ENCODE measurements at regions not wholly inside any gene's neighbourhood (a gene's known extent, or its start where the extent isn't known, plus 50 kb on each side); places are given as distances from the start of the nearest gene placed in this dataset.

DNA sequence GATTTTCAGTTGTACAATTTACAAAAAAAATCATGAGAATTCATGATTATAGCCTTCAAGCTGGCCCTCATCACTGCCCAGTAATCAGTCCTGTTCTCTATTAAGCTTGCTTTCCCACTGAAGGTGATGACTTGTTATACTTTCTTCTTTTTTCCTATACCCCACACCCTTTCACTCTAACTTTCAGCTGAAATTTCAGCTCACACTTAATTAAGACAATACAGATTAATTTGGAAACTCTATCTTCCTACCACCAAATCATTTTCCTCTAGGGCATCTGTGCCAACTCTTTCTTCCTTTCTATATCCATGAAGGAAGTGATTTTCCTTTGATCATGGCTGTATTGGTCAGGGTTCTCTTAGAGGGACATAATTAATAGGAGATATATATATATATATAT, 449.9 kb downstream of the CD109 start:
- no peak for DNase-seq

DNA sequence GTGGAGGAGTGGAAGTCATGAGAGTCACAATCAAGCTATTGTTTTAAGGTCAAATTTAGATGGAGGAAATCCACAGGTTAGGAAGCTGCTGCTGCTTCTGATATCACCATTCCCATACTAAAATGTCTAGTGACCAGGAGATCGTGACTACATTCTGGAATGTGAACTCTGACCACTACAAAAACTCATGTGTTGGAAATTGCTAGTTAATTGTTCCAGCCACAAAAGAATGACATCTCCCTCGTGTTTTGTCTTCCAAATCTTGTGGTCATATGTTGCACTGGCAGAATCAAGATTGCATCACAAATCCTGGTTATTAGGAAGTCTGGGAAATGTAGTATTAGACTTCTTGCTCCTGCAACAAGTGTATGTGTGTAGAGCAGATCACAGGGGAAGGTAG, 441.9 kb downstream of the CD109 start:
- no peak for DNase-seq

DNA sequence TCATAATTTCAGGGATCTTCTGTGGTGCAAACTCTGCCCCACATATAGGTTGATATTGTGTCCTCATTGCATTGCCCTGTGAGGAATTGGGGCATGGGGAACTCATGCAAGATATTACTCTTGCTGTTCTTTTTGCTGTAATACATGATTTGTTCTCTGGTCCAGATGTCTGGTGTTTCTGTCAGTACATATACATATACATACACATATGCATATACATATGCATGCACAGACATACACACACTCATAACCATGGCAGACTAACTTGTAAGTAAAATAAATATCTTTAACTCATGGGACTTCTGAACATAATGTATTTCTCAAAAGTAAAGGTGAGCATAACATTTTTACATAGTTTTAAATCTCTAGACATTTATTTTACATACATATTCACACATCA, 438.3 kb downstream of the CD109 start:
- DNase-seq, result no peak

DNA sequence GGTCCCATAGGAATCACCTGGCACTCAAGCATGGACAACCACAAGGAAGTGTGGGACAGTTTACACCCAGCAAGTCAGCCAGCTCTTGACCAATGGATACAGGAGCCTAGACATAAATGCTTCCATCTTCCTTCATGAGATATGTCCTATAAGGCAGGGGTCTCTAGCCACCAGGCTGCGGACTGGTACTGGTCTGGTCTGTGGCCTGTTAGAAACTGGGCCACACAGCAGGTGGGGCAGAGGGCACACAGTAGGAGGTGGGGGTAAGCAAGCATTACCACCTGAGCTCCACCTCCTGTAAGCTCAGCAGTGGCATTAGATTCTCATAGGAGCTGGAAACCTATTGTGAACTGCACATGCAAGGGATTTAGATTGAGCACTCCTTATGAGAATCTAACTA, 437.1 kb downstream of the CD109 start:
- no peak for DNase-seq

DNA sequence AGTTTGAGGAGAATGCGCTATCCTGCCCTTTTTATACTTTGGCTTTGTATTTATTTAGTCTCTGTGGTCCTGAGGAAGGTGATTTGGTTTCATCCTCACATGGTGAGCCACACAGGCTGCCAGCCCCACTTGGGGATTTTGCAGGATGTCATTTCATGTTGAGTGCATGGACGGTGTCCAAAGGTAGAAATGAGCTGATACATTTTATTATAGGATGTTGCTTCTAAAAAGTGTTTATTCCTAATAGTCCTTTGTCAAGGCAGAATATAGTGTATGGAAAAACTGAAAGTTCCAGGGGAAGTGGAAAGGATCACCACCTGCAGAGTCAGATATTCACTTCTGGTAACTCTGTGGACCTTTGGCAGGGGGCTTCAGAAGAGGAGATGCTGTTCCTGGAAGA, 434.6 kb downstream of the CD109 start:
- DNase-seq, result no peak

DNA sequence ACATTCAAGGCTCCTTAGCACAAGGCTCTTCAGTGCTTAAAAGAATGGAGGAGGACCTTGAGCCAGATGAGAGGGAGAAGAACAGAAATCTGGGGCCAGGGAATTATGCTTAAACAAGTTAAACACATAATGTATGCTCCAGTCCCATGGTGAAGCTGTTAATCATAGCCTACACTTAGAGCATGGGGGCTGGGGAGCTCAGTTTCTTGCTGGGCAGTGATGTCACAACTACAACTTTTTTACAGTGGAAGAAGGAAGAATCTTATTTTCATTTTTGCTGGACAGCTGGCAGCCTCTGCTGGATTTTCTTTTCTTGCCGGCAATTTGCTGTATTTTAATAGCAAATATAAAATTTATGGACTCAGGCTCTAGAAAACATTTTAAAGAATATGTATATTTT, 432.5 kb downstream of the CD109 start:
- DNase-seq, result no peak

DNA sequence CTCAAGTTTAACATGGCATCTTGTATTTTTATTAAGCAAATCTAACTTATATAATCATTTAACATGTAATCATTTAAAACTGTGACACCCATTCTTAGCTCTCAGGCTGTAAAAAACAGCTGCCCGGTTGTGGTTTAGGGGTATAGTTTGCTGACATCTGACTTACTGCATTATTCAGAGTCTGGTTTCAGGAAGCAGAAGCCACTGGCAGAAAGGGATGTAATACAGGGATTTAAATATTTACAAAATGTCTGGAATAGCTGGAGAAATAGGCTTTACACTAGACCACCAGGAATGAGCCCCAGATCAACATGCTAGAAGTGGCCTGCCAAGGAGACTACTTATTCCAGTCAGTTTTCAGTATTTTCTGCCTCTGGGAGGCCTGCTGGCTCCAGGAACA, 421.1 kb downstream of the CD109 start:
- no peak for DNase-seq

DNA sequence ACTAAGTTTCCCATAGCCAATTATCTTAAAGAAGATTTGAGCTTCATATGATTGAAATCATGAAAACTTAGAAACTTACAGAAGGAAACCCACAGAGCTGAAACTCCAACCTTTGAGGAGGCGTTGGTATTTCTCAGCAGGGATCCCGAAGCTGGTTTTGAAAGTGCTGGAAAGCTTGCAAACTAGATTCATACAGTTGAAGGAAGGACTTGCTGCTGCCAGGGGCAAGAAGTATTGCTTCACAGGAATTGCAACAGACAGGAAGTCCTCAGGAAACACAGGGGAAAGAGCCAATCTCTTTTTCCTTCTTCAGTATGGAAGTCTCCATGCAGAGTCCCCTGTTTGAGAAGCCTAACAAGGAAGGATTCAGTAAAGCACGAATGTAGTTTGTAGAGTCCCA, 419.7 kb downstream of the CD109 start:
- no peak for DNase-seq

DNA sequence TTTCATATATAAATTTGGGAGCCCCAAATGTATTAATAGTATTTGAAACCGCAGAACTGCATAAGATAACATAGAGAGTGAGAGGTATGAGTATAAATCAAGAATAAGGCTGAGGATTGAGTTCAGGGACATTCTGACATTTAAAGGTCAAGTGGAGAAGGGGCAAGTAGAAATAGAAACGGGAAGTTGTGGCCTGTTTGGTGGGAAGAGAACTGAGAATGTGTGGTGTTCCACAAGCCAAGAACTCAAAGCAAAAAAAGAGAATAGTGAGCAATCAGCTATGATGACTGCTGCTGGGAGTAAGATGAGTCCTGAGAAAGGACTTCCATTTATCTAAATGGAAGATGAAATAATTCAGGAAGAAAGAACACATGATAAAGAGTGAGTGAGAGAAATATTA, 418.4 kb downstream of the CD109 start:
- no peak for DNase-seq

DNA sequence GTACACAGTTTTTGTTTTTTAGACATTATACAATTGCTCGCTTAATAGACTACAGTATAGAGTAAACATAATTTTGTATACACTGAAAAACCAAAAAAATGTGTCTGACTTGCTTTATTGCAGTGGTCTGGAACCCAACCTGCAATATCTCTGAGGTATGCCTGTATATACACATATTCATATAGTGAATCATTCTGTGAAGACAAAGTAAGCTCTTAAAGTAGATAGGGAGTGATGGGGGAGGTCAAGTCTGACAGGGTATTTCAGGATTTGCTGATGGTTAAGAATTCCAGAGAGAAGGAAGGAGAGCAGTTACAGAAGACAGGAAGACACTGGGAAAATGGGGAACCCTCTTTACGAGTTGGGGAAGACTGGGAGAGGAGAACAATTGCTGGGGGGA, 417.9 kb downstream of the CD109 start:
- no peak for DNase-seq

DNA sequence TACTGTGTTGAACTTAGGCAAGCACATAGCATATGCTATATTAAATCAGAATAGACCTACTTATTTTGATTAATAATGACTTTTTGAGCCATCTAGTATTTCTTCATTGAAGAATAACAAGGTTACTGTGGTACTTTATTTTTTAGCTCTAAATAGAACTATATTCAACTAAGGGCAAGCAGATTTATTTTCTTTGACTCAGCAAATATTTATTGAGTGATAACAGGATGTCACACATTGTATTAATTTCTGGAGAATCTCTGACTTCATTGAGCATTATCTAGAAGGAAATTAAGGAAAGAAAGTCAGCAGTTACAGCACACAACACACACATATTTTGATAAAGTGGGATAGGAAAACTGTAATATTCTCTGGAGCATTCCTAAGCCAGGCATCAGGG, 407.4 kb downstream of the CD109 start:
- DNase-seq, result no peak

DNA sequence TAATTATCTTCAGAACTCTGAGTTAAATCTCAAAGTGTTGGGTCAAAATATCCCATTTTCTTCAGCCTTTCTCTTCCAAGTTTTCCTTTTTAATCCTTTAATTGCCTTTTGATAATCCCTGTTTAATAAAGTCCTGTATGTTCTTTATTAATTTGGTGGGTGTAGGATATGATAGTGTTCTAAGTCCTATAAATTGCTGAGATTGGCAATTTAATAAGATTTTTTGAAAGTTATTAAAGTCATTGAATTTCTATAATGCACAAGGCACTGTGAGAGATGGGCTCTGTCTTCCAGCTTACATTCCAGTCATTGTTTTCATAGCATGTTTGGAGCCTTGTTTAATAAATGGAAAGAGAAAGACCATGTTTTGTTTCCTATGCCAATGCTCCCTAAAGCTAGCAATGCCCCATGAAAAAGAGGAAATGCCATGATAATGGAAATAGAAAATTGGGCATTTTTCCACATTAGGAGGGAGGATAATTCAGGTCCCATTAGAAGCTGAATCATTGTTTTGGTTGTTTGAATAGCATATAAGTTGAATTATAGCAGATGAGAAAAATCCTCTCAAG, 404.8 kb downstream of the CD109 start:
- DNase-seq, result no peak

DNA sequence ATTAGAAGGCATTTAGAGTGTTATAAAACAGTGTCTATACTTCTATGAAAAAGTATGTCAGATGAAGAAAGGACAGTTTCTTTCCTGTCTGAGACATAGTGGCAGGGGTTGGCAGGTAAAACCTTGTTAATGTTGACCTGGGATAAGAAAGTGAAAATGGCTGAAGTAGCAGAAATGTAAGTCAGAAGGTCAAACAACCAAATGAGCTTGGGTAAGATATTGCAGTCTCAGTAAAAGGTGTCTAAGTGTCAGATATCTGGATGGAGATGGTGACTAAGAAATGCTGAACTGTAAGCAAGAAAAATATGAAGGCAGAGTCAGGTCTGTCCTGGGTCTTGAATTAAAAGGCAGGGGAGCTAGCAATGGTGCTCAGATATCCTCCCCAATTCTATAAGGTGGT, 400.3 kb downstream of the CD109 start:
- DNase-seq, result no peak

DNA sequence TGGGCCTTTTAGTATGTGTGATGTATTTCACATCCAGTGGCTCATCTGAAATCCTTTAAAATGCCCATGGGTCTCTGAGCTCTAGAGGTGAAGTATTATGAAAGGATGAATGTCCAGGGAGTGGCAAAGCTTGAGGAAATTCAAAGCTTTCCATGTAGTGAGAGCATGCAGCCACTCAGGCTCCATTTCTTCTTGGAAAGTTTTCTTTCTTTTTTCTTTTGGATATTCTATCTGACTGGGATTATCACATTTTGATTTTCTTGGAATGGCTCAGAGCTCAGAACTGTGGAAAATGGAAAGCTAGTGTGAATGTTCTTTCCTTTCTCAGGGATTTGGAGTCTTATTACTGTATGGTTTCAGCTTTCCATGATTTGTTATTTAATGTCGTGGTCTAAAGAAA, 397.4 kb downstream of the CD109 start:
- DNase-seq, result no peak

DNA sequence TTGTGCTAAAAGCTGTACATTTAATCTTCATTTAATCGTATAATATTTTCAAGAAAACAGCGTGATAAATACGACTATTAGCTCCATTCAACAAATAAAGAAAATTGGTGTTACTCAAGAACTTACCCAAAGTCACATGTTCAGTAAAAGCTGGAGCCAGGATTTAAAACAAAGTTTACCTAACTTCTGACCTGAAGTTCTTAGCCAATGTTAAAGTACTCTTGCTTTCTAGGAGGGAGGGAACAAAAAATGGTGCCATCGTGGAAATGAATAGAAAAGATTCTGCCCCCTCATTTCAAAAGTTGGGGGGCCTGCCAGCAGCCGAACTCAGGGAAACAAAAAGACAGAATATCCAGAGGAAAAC, 395.8 kb downstream of the CD109 start:
- DNase-seq, result no peak

DNA sequence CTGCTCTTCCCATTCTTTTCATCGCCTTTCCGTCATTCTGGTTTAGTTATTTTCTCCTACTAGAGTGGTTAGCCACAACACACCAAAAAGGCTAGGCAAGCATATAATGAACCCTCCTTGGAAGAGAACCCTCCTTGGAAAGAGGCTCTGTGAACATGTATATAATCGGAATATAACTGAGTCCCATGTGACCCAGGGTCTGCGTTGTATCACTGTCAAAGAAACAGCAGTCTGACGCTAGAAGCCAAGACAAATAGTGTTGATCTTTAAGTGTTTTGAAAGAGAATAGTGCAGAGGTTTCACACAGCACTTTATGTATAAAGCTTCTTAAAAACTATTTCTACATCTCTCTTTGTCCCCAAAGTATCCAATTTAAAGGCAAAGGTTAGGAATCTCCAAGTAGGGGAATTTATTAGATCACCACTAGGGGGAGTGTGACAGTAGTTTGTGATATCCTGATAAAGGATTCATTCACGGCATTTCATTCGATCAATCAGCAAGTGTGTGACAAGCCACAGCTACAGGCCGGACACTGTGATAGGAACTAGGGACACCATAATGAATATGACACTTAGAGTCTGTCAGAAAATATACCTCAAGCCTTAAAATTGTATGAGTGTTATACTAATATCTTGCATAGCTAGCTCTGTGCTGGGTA, 395.3 kb downstream of the CD109 start:
- peak; percentile 59 for DNase-seq

DNA sequence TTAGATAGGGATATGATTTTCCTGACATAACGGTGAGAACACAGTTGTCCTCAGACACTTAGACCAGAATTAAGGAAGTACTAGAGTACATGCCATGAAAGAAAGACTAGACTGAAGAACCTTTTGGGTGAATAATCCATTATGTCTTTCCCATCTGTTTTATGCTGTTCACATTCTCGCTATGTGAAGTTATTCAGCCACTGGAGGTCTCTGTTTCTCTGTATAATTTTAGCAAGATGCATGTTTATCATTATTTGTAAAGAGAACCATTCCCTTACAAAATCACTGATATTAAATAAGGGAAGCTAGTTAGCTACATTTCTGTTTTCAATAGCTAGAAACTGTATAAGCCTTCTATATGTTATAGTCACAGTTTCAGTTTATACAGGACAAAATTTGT, 391.9 kb downstream of the CD109 start:
- no peak for DNase-seq

DNA sequence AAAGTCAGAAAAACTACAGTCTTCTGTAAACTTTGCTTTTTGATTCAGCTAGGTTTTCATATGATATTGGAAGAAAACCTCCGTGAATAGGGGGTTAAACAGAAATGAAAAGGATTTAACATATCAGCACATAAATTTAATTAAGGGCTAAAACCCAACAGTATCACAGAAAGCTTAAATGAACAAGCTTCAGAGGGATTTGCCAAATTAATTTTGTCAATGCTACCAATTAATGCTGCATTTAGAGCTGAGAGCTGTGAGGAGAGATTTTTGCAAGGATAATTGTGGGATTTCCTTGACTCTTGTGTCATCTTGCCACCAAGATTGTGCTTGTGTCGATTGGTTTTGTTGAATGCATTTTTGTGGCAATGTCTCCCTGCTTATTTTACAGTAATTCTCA, 379.9 kb downstream of the CD109 start:
- no peak for DNase-seq

DNA sequence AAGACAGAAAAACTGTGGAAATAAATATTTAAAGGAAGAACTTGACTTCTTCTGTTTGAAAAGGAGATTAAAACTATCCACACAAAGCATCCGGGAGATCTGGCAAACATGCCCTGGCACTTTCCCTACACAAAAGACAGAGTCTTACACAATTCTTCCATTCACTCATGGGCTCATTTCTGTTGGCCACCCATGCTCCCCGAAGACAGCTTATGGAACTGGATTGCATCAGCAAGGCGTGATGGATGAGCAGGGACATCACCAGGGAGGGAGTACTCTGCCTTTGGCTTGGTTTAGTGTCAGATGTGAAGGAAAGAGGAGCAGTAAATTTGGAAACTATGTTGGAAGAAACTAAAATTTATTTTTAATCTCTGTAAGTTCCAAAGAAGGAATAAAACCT, 379.3 kb downstream of the CD109 start:
- DNase-seq, result no peak

DNA sequence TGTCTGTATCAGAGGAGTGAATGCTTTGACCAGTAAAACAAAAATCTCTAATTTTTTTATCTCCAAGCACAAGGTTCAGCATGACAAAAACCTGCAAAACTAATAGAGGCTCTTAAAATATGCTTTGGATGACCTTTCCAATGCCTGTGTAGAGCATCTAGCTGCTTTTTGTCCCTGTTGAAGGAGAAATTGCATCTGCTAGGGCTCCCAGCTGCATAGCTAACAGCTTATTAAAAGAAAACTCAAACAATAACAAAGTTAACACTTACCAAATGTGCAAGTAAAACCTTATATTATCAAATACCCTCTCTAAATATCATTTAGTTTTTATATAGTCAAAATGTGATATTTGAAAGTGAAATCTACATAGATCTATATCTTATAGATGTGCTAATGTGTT, 378.6 kb downstream of the CD109 start:
- DNase-seq, result no peak

DNA sequence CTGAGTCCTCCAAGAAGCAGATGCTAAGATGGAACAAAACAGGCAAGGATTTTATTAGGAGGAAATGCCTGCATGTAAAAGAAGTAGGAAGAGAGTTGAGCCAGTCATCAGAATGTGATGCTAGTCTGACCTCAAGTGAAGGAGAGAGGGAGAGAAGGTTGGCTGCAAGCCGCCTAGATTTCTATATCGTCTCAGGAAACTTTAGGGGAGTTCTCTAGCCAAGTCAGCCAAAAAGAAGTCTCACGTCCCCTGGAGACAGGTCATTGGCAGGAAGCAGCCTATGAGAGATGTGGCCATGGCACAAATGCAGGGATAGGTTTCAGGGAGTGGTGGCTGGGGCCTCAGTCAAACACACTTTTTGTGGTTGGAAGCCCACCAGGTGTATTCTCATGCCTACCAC, 378.0 kb downstream of the CD109 start:
- no peak for DNase-seq

DNA sequence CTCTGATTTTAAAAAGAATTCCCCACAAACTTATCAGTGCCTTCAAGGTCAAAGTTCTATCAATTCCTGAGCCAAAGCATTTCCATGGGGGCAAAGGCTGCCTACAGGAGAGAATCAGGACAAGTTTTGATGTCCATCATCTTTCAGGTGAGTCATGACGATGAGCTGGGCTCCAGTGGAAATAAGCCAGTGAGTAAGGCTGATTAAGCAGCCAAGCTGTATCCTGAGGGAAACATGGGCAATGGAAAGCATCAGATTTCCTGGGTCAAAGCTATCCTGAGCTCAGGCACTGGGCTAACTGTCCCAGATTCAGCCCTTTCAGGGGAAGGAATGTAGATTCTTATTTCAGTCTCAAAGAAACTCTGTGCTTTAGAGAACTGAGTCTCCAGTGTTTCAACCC, 377.4 kb downstream of the CD109 start:
- DNase-seq, result no peak

DNA sequence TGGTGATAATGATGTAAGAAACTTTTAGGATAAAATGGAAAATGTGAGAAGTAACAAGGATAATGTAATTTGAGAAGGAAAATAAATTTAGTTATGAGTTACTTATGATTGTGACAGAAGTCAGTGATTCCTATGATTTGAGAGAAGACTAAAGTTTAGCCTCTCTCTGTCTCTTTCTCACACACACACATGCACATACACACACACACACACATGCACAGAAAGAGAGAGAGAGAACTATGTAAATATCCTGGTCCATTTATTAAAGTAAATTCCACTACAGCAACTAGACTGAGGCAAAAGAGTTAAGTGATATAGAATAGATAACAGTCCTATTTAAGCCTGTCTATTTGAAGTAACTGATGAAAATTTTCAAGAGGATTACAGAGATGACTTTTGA, 375.2 kb downstream of the CD109 start:
- no peak for DNase-seq

DNA sequence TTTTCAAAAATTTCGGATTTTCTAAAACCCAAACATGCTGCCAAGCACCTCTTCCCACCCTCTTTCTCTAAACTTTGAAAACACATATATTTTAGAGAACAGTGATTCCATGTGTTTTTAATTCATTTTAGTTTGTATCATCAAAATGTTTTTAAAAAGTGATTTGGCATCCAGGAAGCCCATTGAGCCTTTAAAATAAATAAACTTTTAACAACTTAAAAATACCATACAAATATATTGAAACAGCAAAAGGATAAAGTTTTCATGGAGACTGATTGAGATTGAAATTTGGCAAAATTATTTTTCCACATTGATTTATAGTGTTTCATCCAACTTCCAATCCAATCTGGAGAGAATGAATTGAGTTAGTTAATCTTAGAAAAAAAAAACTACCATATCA, 374.7 kb downstream of the CD109 start:
- no peak for DNase-seq

DNA sequence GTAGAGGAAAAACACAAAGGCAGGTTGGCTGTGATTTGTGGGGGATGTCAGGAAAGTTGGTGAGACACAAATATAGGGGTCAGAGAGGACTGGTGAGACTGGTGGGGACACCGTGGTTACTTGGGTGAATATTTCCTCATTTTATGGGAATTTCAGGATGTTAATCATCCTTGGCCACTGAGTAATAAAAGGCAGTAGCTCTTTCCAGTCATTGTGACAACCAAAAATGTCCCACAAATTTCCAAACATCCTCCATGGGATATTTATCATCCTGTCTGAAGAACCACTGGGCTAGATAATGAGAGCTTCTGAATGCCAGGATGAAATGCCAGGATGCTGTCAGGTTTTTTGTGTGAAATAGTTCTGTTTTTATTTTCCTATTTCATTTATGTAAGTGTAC, 374.1 kb downstream of the CD109 start:
- DNase-seq, result no peak
